GM12878 (cell line): ENCODE measurements at regions not wholly inside any gene's neighbourhood (a gene's known extent, or its start where the extent isn't known, plus 50 kb on each side); places are given as distances from the start of the nearest gene placed in this dataset.

ENCODE experiments used
- ATAC-seq: fragments of 200-7000 bp; cut with Tn5 transposase; 3 replicates; pipeline ENCODE4 v1.9.1; 2020; ENCODE audit warnings: mild to moderate bottlenecking, moderate library complexity
- BruUV-seq: library from RNA; stranded (reverse); fragments of 400-500 nt; replicated peaks from 2 replicates; lab custom pipeline; 2021; lab: Mats Ljungman, UMichigan
- CTCF ChIA-PET: fragments of 300-600 bp; sonication (Branson Sonifier 250); formaldehyde crosslinking; extraction: SDS; loops from one replicate; lab custom pipeline; 2021; ENCODE audit warnings: inconsistent platforms; lab: Yijun Ruan, JAX
- POLR2A ChIA-PET: fragments of 350-600 bp; formaldehyde crosslinking; extraction: SDS; loops from one replicate; lab custom pipeline; 2021; ENCODE audit warnings: inconsistent platforms; lab: Charles Lee
- RAD21 ChIA-PET: fragments of 300-600 bp; sonication (Branson Sonifier 250); formaldehyde crosslinking; loops from one replicate; lab custom pipeline; 2023; ENCODE audit warnings: antibody characterized with exemption; ENCODE audit not compliant: unreplicated experiment; lab: Charles Lee
- SMC1A ChIA-PET: fragments of 300-600 bp; sonication (Branson Sonifier 250); formaldehyde crosslinking; loops from one replicate; lab custom pipeline; 2023; ENCODE audit not compliant: unreplicated experiment, uncharacterized antibody; lab: Charles Lee
- DNase-seq: peaks from one replicate; pipeline ENCODE4 v3.0.0-alpha.2; 2011; ENCODE audit warnings: low read depth, low spot score
- FAIRE-seq: peaks from 3 replicates; lab custom pipeline; 2011; peaks lifted over from hg19 to GRCh38; lab: Jason Lieb, UNC
- H2AFZ ChIP-seq: 2 replicates; pipeline ENCODE4 v1.6.0; 2011; ENCODE audit warnings: low read depth, low read length, control low read depth; ENCODE audit not compliant: control insufficient read depth
- H3K27ac ChIP-seq: 2 replicates; pipeline ENCODE4 v1.5.1; 2011; ENCODE audit warnings: control low read depth; ENCODE audit not compliant: control insufficient read depth, insufficient read depth
- H3K27me3 ChIP-seq, 2 experiments: replicated peaks in 1 of 2; 2 replicates each; pipeline versions ENCODE4 v1.6.0 to v1.6.1; 2011; ENCODE audit warnings: low read length in 1 of 2; ENCODE audit not compliant: control insufficient read depth in 2 of 2, insufficient read depth in 2 of 2
- H3K36me3 ChIP-seq, 2 experiments: 2 replicates each; pipeline ENCODE4 v1.5.1; 2011; ENCODE audit warnings: low read length in 1 of 2; ENCODE audit not compliant: control insufficient read depth in 2 of 2, insufficient read depth in 2 of 2
- H3K4me1 ChIP-seq: 2 replicates; pipeline ENCODE4 v1.6.1; 2011; ENCODE audit warnings: mild to moderate bottlenecking, low read length, moderate library complexity, mixed read lengths; ENCODE audit not compliant: control insufficient read depth, insufficient read depth
- H3K4me2 ChIP-seq: 2 replicates; pipeline ENCODE4 v1.6.0; 2011; ENCODE audit warnings: control low read depth; ENCODE audit not compliant: control insufficient read depth, insufficient read depth
- H3K4me3 ChIP-seq: fragments of 200-600 bp; sonication (generic); 2 replicates; pipeline ENCODE4 v1.5.1; 2016
- H3K79me2 ChIP-seq: 2 replicates; pipeline ENCODE4 v1.6.0; 2011; ENCODE audit warnings: low read length; ENCODE audit not compliant: control insufficient read depth, insufficient read depth
- H3K9ac ChIP-seq: 2 replicates; pipeline ENCODE4 v1.8.0; 2011; ENCODE audit warnings: low read length, control low read depth, mixed read lengths; ENCODE audit not compliant: control insufficient read depth, insufficient read depth
- H3K9me3 ChIP-seq: replicated peaks from 3 replicates; pipeline ENCODE4 v1.5.1; 2011; ENCODE audit warnings: mild to moderate bottlenecking, low read length; ENCODE audit not compliant: control insufficient read depth, insufficient read depth
- H4K20me1 ChIP-seq: 2 replicates; pipeline ENCODE4 v1.6.0; 2011; ENCODE audit not compliant: control insufficient read depth, insufficient read depth
- BMI1 ChIP-seq: fragments of 450-650 bp; IDR thresholded peaks from 2 replicates; pipeline ENCODE4 v1.6.1; 2016; ENCODE audit warnings: mild to moderate bottlenecking, moderate library complexity, borderline replicate concordance
- CHD2 ChIP-seq: IDR thresholded peaks from 2 replicates; pipeline ENCODE4 v1.6.1; 2011; ENCODE audit warnings: low read depth, low read length, improper control_type of control experiment, borderline replicate concordance
- GABPA ChIP-seq: IDR thresholded peaks from 2 replicates; pipeline ENCODE4 v1.6.1; 2014; ENCODE audit warnings: antibody characterized with exemption, low read depth, mild to moderate bottlenecking, inconsistent platforms
- MTA2 ChIP-seq: fragments of 450-650 bp; IDR thresholded peaks from 2 replicates; pipeline ENCODE4 v1.6.1; 2016; ENCODE audit warnings: low read depth, mild to moderate bottlenecking, moderate library complexity
- NFYA ChIP-seq: IDR thresholded peaks from 2 replicates; pipeline ENCODE4 v1.6.1; 2011; ENCODE audit warnings: low read depth, mild to moderate bottlenecking, low read length, improper control_type of control experiment, borderline replicate concordance
- NKRF ChIP-seq: fragments of 450-650 bp; conservative IDR thresholded peaks from 2 replicates; pipeline ENCODE4 v1.6.1; 2017; ENCODE audit warnings: mild to moderate bottlenecking, moderate library complexity
- POU2F2 ChIP-seq: IDR thresholded peaks from 3 replicates; pipeline ENCODE4 v1.6.1; 2011; ENCODE audit warnings: low read depth, mild to moderate bottlenecking, low read length, borderline replicate concordance
- STAT1 ChIP-seq: fragments of 450-650 bp; conservative IDR thresholded peaks from 2 replicates; pipeline ENCODE4 v1.6.1; 2014; ENCODE audit warnings: antibody characterized with exemption, mild to moderate bottlenecking
- SUZ12 ChIP-seq: fragments of 200-600 bp; sonication (generic); IDR thresholded peaks from one replicate; pipeline ENCODE4 v1.6.1; 2018; ENCODE audit warnings: antibody characterized with exemption, mild to moderate bottlenecking; ENCODE audit not compliant: unreplicated experiment
- WRNIP1 ChIP-seq: IDR thresholded peaks from 2 replicates; pipeline ENCODE4 v1.6.1; 2011; ENCODE audit warnings: low read depth, low read length, improper control_type of control experiment, borderline replicate concordance
- ZBTB11 ChIP-seq: fragments of 450-650 bp; formaldehyde crosslinking; IDR thresholded peaks from 2 replicates; pipeline ENCODE4 v1.5.0; 2022; ENCODE audit warnings: mild to moderate bottlenecking, missing genetic modification characterization
- ZNF592 ChIP-seq: fragments of 450-650 bp; IDR thresholded peaks from 2 replicates; pipeline ENCODE4 v1.6.1; 2017; ENCODE audit warnings: mild to moderate bottlenecking, moderate library complexity
- WGBS: methylation state at CpG from one replicate; pipeline ENCODE4 v1.1.6; 2016; ENCODE audit warnings: low lambda C conversion rate; ENCODE audit not compliant: insufficient replicate concordance, insufficient coverage; ENCODE audit errors: missing lambda C conversion rate; 5-methylcytosine and 5-hydroxymethylcytosine counted together
- in situ Hi-C: fragments of 300-500 bp; cut with MboI; formaldehyde crosslinking; loops from 9 replicates; pipeline ENCODE4 v1.14.3; 2018; ENCODE audit warnings: mixed read lengths
- intact Hi-C: fragments of 100-400 bp; cut with micrococcal nuclease; formaldehyde crosslinking; loops from one replicate; pipeline ENCODE4 v1.14.2; 2022; ENCODE audit not compliant: unreplicated experiment
- TF ChIP-seq, protein P1 (sequence below): fragments of 450-650 bp; IDR thresholded peaks from 2 replicates; pipeline ENCODE4 v1.6.1; 2014; ENCODE audit warnings: mild to moderate bottlenecking

DNA sequence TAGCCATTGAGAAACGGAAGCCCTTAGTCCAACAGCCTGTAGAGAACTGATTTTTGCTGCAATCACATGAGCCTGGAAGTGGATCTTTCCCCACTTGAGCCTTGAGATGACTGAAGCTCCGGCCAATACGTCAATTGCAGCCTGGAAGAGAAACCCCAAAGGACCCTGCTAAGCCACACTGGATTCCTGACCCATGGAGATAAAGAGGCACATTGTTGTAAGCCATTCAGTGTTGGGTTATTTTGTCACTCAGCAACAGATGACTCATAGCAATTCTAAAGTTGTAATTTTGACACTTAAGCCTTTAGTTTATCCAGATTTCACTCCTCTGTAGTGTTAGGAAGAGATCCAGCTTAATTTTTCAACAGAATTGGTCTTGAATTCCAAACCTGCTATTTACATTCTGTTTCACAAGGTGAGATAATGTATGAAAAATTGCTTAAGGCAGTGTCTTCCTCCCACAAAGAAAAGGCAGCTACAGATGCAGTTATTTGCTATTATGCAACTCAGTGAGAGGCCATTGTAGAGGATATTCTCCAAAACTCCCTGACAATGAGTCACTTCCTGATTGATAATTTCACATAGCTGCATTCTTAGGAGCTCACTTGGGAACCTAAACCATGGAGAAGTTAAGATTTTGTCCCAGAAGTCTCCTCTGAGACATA is 59.4 kb upstream of the TSHZ3 start:
- WGBS = 19% methylated on average over 3 of the region's 3 CpGs
- H3K36me3 ChIP-seq = no peaks in the 10 kb centered on the region
- no peaks in the 10 kb centered on the region for H3K9me3 ChIP-seq
- H3K27ac ChIP-seq = no peak overlapping the region
- in situ Hi-C loops = no loop called here
- DNase-seq (no peak), FAIRE-seq (no peak), ATAC-seq (no peak)
- intact Hi-C loops = no loop called here
- H3K79me2 ChIP-seq = no peaks in the 10 kb centered on the region
- H3K4me1 ChIP-seq = no peaks in the 10 kb centered on the region
- ChIA-PET CTCF (no interaction called here), SMC1A (no interaction called here), RAD21 (no interaction called here), POLR2A (no interaction called here)
- no peak overlapping the region for H2AFZ ChIP-seq
- no peaks in the 10 kb centered on the region for H4K20me1 ChIP-seq
- BruUV-seq = no TSS peak
- no peak overlapping the region for H3K4me3 ChIP-seq
- H3K9ac ChIP-seq = no peak overlapping the region
- H3K4me2 ChIP-seq = no peak overlapping the region
- H3K27me3 ChIP-seq = no peaks in the 10 kb centered on the region
- TF ChIP-seq NFYA = no peak
- no peak for TF ChIP-seq CHD2
- no peak for TF ChIP-seq ZBTB11 (CRISPR knock-in tag)
- TF ChIP-seq SUZ12 = no peak
- TF ChIP-seq POU2F2 = no peak
- no peak for TF ChIP-seq WRNIP1
- TF ChIP-seq, protein P1, sequence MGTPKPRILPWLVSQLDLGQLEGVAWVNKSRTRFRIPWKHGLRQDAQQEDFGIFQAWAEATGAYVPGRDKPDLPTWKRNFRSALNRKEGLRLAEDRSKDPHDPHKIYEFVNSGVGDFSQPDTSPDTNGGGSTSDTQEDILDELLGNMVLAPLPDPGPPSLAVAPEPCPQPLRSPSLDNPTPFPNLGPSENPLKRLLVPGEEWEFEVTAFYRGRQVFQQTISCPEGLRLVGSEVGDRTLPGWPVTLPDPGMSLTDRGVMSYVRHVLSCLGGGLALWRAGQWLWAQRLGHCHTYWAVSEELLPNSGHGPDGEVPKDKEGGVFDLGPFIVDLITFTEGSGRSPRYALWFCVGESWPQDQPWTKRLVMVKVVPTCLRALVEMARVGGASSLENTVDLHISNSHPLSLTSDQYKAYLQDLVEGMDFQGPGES = no peak
- no peak for TF ChIP-seq ZNF592
- TF ChIP-seq NKRF = no peak
- no peak for TF ChIP-seq STAT1
- TF ChIP-seq MTA2 = no peak
- TF ChIP-seq BMI1 = no peak
- no peak for TF ChIP-seq GABPA
